Chondrocyte (in vitro differentiated cells): ENCODE measurements at regions not wholly inside any gene's neighbourhood (a gene's known extent, or its start where the extent isn't known, plus 50 kb on each side); places are given as distances from the start of the nearest gene placed in this dataset.
"Not testable (repeated sequence)": the region's sequence is repeated elsewhere in the genome, so short reads cannot be mapped to it uniquely, and the experiment has no call there.

Experiments
- DNase-seq: peaks from one replicate; pipeline ENCODE4 v3.0.0; 2021; ENCODE audit warnings: mixed read lengths, low spot score
- H3K27ac Mint-ChIP-seq: one replicate; pipeline ENCODE4 v1.8.0; 2021; ENCODE audit warnings: mild to moderate bottlenecking, moderate library complexity, mixed read lengths; ENCODE audit not compliant: unreplicated experiment
- H3K27me3 Mint-ChIP-seq: 2 replicates; pipeline ENCODE4 v1.8.0; 2021; ENCODE audit warnings: low read depth, mixed read lengths
- H3K36me3 Mint-ChIP-seq: 2 replicates; pipeline ENCODE4 v1.8.0; 2021; ENCODE audit warnings: low read depth, mixed read lengths
- H3K4me1 Mint-ChIP-seq: 2 replicates; pipeline ENCODE4 v1.8.0; 2021; ENCODE audit warnings: low read depth, mild to moderate bottlenecking, mixed read lengths
- H3K4me3 Mint-ChIP-seq: one replicate; pipeline ENCODE4 v1.8.0; 2021; ENCODE audit warnings: mild to moderate bottlenecking, moderate library complexity, mixed read lengths; ENCODE audit not compliant: unreplicated experiment
- H3K9me3 Mint-ChIP-seq: 2 replicates; pipeline ENCODE4 v1.8.0; 2021; ENCODE audit warnings: low read depth, mixed read lengths
- TF ChIP-seq, protein P1 (sequence below): fragments of 200-600 bp; sonication (generic); IDR thresholded peaks from 2 replicates; pipeline ENCODE4 v1.5.0; 2021; ENCODE audit warnings: antibody characterized with exemption, mild to moderate bottlenecking, moderate library complexity

DNA sequence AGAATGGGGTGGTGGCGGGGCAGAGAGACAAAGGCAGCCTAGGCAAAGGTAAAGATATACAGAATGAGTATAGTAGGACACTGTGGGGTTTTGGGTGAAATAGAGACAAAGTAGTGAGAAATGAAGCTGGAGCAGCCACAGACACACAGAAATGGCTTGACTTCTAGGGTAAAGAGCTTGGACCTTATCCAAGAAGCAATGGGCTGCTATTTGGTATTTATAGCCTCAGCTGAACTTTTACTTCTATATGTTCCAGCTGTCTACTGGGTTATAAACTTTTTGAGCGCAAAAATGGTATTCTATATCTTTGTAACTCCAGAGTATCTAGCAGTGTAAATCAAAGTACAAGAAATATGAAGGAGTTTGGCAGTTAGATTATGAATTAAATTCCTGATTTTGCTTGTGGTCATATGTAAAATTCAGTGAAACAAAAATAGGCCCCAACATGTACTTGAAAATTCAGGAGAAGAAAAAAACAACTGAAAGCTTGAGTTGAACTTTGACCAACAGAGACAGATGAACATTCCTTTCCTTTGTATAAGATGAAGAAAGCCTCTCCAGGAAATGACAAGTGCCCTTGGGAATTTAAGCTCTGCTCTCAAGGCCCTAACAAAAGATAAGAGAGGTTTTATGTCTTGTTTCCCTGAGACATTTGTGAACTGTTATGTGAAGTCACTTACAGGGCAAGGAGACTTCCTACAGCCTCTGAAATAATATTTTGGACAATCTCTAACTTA, 64.6 kb upstream of the XIST start:
- H3K4me3 Mint-ChIP-seq = no peak overlapping the region
- TF ChIP-seq, protein P1, sequence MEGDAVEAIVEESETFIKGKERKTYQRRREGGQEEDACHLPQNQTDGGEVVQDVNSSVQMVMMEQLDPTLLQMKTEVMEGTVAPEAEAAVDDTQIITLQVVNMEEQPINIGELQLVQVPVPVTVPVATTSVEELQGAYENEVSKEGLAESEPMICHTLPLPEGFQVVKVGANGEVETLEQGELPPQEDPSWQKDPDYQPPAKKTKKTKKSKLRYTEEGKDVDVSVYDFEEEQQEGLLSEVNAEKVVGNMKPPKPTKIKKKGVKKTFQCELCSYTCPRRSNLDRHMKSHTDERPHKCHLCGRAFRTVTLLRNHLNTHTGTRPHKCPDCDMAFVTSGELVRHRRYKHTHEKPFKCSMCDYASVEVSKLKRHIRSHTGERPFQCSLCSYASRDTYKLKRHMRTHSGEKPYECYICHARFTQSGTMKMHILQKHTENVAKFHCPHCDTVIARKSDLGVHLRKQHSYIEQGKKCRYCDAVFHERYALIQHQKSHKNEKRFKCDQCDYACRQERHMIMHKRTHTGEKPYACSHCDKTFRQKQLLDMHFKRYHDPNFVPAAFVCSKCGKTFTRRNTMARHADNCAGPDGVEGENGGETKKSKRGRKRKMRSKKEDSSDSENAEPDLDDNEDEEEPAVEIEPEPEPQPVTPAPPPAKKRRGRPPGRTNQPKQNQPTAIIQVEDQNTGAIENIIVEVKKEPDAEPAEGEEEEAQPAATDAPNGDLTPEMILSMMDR = no peak
- DNase-seq = no peak
- peak overlapping the region; percentile 85 for H3K27ac Mint-ChIP-seq
- peaks cover 27% of the 10 kb centered on the region for H3K4me1 Mint-ChIP-seq
- H3K36me3 Mint-ChIP-seq = no peaks in the 10 kb centered on the region
- no peaks in the 10 kb centered on the region for H3K27me3 Mint-ChIP-seq
- H3K9me3 Mint-ChIP-seq = no peaks in the 10 kb centered on the region

DNA sequence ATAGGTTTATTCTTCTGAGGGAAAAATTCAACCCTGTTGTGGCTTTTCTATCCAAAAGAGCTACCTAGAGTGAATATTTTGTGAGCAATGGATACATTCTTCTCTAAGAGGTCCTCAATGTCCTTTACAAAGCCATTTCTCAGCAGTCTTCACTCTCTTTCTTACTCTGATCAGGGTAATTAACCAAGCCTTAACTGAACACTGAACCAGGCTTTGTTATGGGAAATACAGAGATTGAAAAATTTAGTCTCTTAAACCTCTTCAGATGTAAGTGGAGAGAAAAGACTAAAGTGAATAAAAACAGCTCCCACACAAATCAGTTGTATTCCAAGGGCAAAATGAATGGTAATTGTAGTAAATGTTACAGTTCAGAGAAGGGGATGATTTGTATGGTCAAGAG, 64.0 kb upstream of the XIST start:
- peak overlapping the region; percentile 85 for H3K27ac Mint-ChIP-seq
- H3K36me3 Mint-ChIP-seq = no peaks in the 10 kb centered on the region
- peaks cover 27% of the 10 kb centered on the region for H3K4me1 Mint-ChIP-seq
- no peaks in the 10 kb centered on the region for H3K27me3 Mint-ChIP-seq
- H3K4me3 Mint-ChIP-seq = no peak overlapping the region
- no peaks in the 10 kb centered on the region for H3K9me3 Mint-ChIP-seq
- no peak for DNase-seq
- TF ChIP-seq, protein P1 = no peak

DNA sequence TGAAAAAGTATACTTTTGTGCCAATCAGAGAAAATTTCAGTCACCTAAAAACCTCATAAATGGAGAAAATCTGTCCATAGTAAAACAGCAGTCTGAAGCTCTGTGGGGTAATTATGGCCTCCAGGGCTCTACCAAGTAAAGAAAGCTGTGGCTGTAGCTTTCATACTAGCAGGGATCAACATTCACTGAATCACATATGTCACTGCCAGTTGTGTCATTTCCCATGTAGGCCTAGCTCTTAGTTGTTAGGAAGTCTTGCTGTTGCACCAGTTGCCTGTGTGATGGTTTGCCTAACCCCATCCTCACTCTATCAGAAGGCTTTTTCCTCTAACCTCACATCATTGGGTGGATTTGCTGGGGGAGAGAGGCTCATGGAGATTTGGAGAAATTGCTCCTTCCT, 62.3 kb upstream of the XIST start:
- H3K27me3 Mint-ChIP-seq, H3K36me3 Mint-ChIP-seq, H3K27ac Mint-ChIP-seq, H3K4me3 Mint-ChIP-seq, H3K9me3 Mint-ChIP-seq, DNase-seq: not testable (repeated sequence)
- H3K4me1 Mint-ChIP-seq = peaks cover 27% of the 10 kb centered on the region

DNA sequence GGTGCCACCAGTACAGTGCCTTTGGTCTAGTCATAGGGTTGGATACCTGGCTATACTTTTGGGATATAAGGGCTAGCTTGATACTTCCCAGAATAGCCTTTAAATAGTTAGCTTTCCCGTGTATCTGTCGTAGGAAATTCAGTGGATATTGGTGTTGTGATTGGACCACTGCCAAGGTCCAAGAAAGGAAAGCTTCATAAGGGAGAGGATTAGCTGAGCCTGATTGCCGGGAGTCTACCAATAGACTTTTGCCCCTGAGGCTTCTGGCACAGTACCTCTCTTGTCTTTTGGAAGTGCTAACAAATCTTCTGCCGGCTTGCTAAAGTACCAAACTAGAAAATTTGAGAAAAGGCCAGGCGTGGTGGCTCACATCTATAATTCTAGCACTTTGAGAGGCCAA, 61.1 kb upstream of the XIST start:
- H3K27ac Mint-ChIP-seq = no peak overlapping the region
- no peaks in the 10 kb centered on the region for H3K36me3 Mint-ChIP-seq
- TF ChIP-seq, protein P1 = no peak
- H3K9me3 Mint-ChIP-seq = no peaks in the 10 kb centered on the region
- peaks cover 27% of the 10 kb centered on the region for H3K4me1 Mint-ChIP-seq
- DNase-seq = no peak
- H3K27me3 Mint-ChIP-seq = no peaks in the 10 kb centered on the region
- H3K4me3 Mint-ChIP-seq = no peak overlapping the region

DNA sequence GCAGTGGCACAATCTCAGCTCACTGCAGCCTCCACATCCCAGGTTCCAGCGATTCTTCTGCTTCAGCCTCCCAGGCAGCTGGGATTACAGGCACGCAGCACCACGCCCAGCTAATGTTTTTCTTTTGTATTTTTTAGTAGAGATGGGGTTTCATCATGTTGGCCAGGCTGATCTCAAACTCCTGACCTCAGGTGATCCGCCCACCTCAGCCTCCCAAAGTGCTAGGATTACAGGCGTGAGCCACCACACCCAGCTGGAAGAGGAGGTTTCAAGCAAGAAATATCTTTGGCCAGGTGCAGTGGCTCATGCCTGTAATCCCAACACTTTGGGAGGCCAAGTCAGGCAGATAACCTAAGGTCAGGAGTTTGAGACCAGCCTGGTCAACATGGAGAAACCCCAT, 59.4 kb upstream of the XIST start:
- not testable (repeated sequence) for H3K36me3 Mint-ChIP-seq, H3K4me3 Mint-ChIP-seq, DNase-seq, H3K27me3 Mint-ChIP-seq, H3K27ac Mint-ChIP-seq, H3K9me3 Mint-ChIP-seq
- peaks cover 13% of the 10 kb centered on the region for H3K4me1 Mint-ChIP-seq

DNA sequence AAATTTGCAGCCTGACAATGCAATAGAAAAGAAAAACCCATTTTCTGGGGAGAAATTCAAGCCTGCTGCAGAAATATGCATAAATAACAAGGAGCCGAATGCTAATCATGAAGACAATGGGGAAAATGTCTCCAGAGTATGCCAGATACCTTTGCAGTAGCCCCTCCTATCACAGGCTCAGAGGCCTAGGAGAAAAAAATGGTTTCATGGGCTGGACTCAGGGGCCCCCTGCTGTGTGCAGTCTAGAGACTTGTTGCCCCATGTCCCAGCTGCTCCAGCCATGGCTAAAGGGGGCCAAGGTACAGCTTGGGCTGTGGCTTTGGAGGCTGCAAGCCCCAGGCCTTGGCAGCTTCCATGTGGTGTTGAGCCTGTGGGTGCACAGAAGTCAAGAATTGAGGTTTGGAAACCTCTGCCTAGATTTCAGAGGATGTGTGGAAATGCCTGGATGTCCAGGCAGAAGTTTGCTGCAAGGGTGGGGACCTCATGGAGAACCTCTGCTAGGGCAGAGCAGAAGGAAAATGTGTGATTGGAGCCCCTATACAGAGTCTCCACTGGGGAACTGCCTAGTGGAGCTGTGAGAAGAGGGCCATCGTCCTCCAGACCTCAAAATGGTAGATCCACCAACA, 53.3 kb upstream of the XIST start:
- not testable (repeated sequence) for H3K36me3 Mint-ChIP-seq, H3K4me1 Mint-ChIP-seq, DNase-seq, H3K27ac Mint-ChIP-seq, H3K27me3 Mint-ChIP-seq, H3K4me3 Mint-ChIP-seq
- peaks cover 18% of the 10 kb centered on the region for H3K9me3 Mint-ChIP-seq

DNA sequence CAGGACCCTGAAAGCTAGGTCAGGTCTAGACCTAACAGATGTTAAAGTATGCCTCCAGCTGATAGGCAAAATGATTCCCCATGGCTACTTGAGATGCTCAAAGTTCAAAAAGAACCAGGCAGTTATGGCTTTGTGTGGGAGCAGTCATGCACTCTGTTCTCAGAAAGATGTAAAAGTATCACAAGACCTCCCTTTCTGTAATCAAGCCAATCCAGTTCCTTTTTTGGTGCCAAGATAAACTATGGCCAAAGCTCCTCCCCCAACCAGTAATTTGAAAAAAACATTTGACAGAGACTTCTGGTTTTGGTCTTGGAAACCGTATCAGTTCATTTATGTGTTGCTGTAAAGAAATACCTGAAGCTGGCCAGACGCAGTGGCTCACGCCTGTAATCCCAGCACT, 51.4 kb upstream of the XIST start:
- DNase-seq = no peak
- Mint-ChIP-seq H3K4me3 (no peak overlapping the region), H3K36me3 (no peaks in the 10 kb centered on the region), H3K27me3 (no peaks in the 10 kb centered on the region), H3K27ac (no peak overlapping the region), H3K9me3 (peaks cover 18% of the 10 kb centered on the region), H3K4me1 (no peaks in the 10 kb centered on the region)
- TF ChIP-seq, protein P1 = no peak
